ENCODE measurements at regions not wholly inside any gene's neighbourhood (a gene's known extent, or its start where the extent isn't known, plus 50 kb on each side); places are given as distances from the start of the nearest gene placed in this dataset.
"Not testable (repeated sequence)": the region's sequence is repeated elsewhere in the genome, so short reads cannot be mapped to it uniquely, and the experiment has no call there.

DNA sequence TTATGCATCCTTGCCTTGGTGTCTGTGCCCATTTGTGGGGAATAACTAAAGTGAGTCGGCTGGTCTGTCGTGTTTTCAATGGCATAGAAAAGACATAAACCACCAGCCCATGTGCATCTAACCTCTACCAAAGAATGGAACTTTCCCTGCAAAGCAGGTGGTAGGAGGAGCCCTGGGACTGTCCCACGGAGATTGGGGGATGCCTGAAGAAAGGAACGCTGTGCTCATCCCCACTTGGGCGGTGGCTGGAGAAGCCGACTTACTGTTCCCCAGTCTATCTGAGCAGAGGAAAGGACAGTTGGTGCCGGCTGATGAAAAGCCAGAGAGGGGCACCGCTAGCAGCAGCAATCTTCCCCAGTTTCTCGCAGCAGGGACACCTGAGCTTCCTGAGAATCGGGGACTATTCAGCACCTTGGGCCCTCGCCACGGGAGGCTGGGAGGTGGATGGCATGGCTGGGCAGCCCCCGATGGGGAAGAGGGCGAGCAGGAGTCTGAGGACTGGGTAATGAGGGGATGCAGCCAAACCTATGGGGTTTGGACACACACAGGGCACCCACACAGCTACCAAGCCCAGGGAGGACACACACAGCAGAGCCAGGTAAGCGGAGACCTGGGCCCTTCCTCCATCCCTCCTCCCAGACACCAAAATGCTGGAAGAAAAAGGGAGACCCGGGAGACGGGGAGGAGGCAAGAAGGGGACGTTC, 53.7 kb upstream of the AGAP1 start:
- H3K79me2 ChIP-seq: no peaks in the 10 kb centered on the region
- no peak overlapping the region for H3K4me2 ChIP-seq (ENCODE audit: low read length)
- no peaks in the 10 kb centered on the region for H3K36me3 ChIP-seq (ENCODE audit: control insufficient read depth, insufficient read depth, low read length)
- H2AFZ ChIP-seq: peak overlapping the region; percentile 40
- H3K9me3 ChIP-seq (ENCODE audit: control insufficient read depth, low read length): no peaks in the 10 kb centered on the region
- H3K4me3 ChIP-seq (ENCODE audit: low read depth, low read length): no peak overlapping the region
- H3K9ac ChIP-seq: no peak overlapping the region
- no peak overlapping the region for H3K27ac ChIP-seq
- peaks cover 4% of the 10 kb centered on the region for H3K4me1 ChIP-seq
- no peaks in the 10 kb centered on the region for H3K27me3 ChIP-seq (ENCODE audit: control insufficient read depth, insufficient read depth, low read length)
- TF ChIP-seq, protein P1, sequence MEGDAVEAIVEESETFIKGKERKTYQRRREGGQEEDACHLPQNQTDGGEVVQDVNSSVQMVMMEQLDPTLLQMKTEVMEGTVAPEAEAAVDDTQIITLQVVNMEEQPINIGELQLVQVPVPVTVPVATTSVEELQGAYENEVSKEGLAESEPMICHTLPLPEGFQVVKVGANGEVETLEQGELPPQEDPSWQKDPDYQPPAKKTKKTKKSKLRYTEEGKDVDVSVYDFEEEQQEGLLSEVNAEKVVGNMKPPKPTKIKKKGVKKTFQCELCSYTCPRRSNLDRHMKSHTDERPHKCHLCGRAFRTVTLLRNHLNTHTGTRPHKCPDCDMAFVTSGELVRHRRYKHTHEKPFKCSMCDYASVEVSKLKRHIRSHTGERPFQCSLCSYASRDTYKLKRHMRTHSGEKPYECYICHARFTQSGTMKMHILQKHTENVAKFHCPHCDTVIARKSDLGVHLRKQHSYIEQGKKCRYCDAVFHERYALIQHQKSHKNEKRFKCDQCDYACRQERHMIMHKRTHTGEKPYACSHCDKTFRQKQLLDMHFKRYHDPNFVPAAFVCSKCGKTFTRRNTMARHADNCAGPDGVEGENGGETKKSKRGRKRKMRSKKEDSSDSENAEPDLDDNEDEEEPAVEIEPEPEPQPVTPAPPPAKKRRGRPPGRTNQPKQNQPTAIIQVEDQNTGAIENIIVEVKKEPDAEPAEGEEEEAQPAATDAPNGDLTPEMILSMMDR (IDR thresholded peaks at IDR 0.05): no peak

DNA sequence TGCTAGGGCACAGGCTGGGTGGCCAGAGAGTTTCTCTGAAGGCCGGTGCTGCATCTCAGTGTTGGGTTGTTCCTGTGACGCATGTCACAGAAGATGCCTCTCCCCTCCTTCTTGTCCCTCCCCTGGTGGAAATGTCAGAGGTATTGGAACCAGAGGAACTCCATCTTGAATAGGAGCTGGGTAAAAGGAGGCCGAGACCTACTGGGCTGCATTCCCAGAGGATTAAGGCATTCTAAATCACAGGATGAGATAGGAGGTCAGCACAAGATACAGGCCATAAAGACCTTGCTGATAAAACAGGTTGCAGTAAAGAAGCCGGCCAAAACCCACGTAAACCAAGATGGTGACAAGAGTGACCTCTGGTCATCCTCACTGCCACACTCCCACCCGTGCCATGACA, 50.3 kb upstream of the AGAP1 start:
- not testable (repeated sequence) for H2AFZ ChIP-seq; H3K9me3 ChIP-seq (ENCODE audit: control insufficient read depth, low read length); H3K4me2 ChIP-seq (ENCODE audit: low read length); H3K79me2 ChIP-seq; H3K4me1 ChIP-seq; H3K27ac ChIP-seq; H3K4me3 ChIP-seq (ENCODE audit: low read depth, low read length); H3K9ac ChIP-seq; H3K27me3 ChIP-seq (ENCODE audit: control insufficient read depth, insufficient read depth, low read length); H3K36me3 ChIP-seq (ENCODE audit: control insufficient read depth, insufficient read depth, low read length)
